ENCODE measurements at regions not wholly inside any gene's neighbourhood (a gene's known extent, or its start where the extent isn't known, plus 50 kb on each side); places are given as distances from the start of the nearest gene placed in this dataset.

GRCh38 chr6:71236926-71237434 lies 51.6 kb upstream of the OGFRL1 start:
- TF ChIP-seq YY1 (IDR thresholded peaks at IDR 0.05; ENCODE audit: insufficient read depth, insufficient read length) (no peak), ZNF274 (IDR thresholded peaks at IDR 0.05; ENCODE audit: low read depth, low read length) (no peak)

Data from NT2/D1 (cell line).